GM18951 (cell line): ENCODE measurements at regions not wholly inside any gene's neighbourhood (a gene's known extent, or its start where the extent isn't known, plus 50 kb on each side); places are given as distances from the start of the nearest gene placed in this dataset.

ENCODE experiments used
- POLR2A ChIP-seq: IDR thresholded peaks from 4 replicates; pipeline ENCODE4 v1.6.1; 2011; ENCODE audit warnings: mild to moderate bottlenecking; ENCODE audit not compliant: insufficient read length, insufficient read depth; ENCODE audit errors: extremely low read depth
- in situ Hi-C: fragments of 300-500 bp; cut with MboI; formaldehyde crosslinking; loops from one replicate; pipeline ENCODE4 v1.12.0; 2022; ENCODE audit warnings: low sequenced_read_pairs, mixed read lengths, inconsistent platforms; ENCODE audit not compliant: unreplicated experiment

DNA sequence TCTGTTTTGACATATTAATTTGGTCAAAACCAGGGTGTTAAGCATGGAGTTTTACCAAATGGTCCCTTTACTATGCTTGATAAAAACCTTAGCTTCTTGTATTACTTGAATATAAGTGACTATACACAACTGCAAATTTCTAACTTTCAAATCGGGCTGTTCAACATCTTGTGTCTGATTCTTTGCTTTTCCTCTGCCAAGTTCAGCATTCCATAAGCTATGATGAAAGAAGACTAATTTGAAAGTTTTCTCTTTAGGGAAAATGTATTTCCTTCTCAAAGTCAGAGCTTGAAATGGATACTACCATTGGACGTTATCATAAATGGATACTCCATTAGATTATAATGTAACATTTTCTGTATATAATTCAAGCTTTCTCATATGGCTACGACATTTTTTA, 792.9 kb downstream of the EFNA5 start:
- no peak for TF ChIP-seq POLR2A
- in situ Hi-C loops, result no loop called here

DNA sequence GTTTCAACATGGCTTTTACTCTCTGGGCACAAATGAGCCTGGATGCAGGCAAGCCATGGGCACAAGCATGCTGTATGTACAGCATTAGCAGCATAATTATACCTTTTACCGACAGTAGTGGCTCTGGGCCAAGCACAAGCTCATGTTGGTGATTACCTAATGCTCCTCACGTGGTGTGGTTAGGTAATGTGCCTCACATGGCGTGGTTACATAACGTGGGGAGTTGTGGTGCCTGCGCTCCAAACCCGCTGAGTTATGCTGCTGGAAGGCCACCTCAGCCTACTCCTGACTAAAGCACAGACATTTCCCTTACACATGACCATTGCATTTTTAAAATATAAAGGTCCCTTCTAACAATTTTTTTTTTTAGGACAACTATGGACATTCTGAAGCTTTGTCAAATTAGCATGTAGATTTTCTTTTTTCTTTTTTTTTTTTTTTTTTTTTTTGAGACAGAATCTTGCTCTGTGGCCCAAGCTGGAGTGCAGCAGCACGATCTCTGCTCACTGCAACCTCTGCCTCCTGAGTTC, 794.0 kb downstream of the EFNA5 start:
- no peak for TF ChIP-seq POLR2A
- in situ Hi-C loops, result no loop called here

DNA sequence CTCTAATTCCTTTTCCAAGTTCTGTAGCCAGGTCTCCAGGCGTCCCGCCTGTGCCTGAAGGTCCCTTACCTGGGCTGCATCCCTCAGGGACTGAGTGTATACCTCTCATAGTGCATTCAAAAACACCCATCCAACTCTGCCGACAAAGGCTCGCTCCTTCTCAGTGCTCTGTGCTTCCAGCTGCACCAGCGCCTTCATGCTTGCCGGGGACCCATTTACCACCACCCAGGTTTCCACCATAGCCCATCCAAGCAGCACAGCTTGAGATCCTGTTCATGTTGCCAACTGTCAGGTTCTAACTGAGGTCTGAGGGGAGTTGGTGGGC, 794.5 kb downstream of the EFNA5 start:
- in situ Hi-C loops, result no loop called here
- no peak for TF ChIP-seq POLR2A

DNA sequence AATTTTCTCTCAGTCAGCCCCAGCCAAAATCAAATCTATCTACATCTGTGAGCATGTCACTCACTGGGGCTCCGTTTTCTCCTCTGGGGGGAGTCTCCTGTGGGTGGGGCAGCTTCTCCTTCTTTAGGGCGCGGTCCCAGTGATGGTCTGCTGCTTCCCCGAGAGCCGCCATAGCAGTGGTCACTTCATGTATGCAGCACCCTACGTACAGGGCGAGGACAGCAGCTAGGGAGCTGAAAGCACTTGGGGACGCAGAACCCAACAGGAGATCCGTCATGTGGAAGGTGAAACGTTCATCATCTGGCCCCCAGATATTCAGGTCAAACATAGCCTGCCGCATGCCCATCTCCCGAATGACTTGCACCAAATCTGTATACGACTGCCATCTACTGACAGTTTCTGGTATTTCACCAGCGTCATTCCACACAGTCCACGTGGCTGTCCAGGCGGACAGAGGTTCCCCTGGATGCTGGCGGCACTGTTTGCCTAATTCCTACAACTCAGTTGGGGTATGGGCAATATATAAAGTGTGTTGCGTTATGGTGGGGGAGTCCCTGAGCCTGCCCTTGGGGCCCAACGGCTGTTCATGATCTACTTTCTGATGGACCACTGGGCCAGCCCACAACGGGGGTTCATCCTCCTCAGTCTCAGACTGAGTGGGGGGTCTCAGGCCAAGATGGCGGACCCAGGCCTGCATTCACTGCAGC, 795.0 kb downstream of the EFNA5 start:
- in situ Hi-C loops, result no loop called here
- no peak for TF ChIP-seq POLR2A

DNA sequence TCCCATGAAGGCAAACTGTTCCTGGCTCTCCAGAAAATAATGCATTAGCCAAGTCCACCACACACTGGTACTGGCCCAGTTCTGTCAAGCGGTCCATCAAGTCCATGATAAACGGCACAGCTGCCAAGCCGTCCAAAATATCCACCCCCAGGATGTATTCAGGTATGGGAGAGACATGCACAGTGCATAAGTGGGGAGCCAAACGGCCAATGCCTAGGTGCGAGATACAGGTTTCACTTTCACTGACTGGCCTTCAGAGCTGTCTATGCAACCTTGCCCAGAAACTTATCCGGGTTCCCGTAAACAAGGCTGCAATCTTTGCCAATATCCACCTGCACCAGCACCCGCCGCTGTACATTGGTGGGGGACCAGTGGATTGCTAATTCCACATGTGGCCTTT, 795.8 kb downstream of the EFNA5 start:
- no peak for TF ChIP-seq POLR2A
- in situ Hi-C loops, result no loop called here

DNA sequence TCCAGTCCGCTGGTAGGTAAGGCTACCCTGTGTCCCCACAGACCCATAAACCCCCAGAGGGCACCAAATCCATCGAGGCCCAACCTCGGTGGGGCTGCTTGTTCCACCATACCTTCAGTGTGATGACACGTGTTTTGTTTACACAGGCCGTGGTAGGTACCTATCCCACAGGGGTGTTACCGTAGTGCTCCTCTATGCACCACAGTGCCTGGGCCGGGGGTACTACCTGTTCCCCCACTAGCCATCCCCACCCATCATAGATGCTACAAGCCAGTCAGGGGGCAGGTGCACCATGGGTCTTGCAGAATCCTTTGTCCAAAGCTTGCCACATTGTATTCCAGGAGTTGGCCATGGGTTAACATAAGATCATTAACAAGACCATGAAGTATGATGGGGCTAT, 796.2 kb downstream of the EFNA5 start:
- in situ Hi-C loops, result no loop called here
- TF ChIP-seq POLR2A, result no peak

DNA sequence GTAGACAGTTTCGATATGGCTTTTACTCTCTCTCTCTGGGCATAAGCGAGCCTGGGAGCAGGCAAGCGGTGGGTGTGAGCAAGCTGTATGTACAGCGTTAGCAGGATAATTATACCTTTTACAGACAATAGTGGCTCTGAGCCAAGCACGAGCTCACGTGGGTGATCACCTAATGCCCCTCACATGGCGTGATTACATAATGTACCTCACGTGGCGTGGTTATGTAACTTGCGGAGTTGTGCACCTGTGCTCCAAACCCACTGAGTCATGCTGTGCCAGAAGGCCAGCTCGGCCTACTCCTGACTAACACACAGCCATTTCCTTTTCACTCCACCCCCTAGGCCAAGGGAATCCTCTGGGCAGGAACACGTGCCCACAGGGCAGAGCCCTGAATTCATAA, 797.2 kb downstream of the EFNA5 start:
- no peak for TF ChIP-seq POLR2A
- in situ Hi-C loops, result no loop called here

DNA sequence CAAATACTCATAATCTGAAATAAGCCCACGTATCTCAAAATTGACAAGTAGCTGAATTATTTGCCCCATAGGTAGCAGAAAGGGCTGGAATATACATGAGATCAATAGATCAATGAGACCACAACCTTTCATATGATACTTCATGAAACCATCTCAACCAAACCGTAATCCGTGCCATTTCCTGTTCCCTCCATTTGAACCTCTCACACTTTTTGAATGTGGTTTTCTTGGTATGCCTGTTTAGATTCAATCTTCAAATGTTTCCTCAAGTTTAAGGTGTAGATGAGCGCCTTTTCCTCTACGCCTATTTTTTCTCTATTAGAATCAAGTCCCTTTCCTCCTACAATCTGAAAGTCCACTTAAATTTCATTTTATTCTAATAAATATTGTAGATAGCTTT, 805.5 kb downstream of the EFNA5 start:
- in situ Hi-C loops, result no loop called here
- TF ChIP-seq POLR2A, result no peak

DNA sequence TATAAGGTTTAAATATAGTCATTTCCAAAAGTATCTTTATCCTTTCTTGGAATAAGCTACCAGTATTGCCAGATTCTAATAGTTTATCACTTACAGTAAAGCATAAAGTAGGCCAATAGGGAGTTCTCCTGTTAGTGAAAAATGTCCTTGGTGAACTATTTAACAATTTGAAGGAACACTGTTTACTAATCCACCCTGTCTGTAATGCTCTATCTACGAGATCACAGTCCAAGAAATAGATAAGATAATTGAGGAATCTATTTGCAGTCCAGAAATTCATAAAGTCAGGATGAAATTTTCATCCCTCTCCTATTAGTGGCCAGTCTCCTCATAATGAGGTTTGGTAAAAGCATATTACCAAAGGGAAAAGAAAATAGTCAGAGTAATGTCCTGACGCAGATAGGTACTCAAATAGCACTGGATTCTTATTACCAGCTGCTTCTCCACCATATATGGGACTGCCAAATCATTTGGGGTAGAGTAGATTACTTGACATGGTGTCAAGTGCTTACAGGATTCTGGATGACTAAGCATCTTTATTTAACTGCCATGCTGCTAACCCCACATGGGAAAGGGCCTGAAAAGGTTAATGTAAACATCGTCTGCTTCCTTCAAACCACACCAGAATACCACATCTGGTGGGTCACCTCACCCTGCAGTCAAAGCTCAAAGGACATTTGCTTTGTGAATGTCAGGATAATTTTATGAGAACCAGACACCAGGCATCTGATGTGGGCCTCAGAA, 808.1 kb downstream of the EFNA5 start:
- in situ Hi-C loops, result no loop called here
- TF ChIP-seq POLR2A, result no peak

DNA sequence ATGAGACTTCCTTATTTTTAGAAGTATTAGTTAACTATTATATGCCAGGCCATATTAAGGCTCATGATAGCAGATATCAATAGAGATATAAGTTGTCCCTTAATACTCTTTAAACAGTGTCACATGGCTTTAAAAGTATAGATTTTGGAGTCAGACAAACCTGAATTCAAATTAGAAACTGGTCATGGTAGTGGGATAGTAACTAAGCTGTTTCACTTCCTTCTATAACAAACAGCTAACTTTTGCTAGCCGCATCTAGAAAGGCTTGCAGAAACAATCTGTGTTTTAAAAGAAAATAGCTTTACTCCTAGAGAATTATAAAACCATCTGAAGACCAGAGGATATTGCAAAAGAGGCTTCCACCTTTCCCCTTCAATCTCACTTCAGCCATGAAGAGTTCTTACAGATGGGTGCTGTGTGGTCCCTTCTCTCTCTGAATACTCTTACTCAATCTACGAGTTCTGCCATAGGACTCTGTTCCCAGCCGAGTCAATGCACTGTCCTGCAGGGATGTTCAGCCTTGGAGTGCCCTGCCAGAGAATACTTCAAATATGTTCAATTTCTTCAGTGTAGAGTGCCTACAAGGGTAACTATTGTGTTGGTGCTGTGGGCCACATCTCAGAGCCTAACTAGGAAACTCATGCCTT, 810.2 kb downstream of the EFNA5 start:
- TF ChIP-seq POLR2A, result no peak
- in situ Hi-C loops, result no loop called here

DNA sequence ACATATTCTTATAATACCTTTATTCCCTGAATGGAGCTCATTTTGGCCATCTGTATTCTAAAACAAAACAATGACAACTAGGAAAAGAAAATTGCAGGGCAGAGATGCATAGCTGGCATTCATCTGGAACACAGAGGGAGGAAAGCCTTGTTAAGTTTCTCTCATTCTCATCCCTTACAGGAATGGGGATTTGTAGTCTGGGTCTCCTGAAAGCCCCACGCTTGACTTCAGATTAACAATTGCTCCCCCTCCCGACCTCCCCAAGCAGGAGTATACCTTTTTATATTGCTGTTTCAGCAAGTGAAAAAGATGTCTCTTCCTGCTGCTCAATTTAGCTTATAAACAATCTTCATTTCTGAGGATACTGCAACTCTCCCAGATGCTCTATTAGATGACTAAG, 812.1 kb downstream of the EFNA5 start:
- TF ChIP-seq POLR2A, result no peak
- in situ Hi-C loops, result no loop called here

DNA sequence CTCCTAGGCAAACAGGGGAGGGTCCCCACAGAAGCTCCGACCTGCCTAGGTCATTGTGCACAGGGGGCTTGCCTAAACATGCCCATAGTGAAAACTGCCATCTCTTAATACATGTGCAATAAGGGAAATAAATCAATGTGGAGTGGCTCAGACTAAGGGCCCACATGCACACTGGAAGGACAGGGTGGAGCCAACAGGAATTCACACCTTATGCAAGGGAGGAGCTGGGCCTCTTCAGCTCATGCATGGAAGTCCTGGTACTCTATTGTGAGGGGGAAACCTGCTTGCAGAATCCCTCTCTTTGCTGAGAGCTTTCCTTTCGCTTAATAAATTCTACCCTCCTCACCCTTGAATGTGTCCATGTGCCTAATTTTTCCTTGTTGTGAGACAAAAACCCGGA, 815.8 kb downstream of the EFNA5 start:
- TF ChIP-seq POLR2A, result no peak
- in situ Hi-C loops, result no loop called here

DNA sequence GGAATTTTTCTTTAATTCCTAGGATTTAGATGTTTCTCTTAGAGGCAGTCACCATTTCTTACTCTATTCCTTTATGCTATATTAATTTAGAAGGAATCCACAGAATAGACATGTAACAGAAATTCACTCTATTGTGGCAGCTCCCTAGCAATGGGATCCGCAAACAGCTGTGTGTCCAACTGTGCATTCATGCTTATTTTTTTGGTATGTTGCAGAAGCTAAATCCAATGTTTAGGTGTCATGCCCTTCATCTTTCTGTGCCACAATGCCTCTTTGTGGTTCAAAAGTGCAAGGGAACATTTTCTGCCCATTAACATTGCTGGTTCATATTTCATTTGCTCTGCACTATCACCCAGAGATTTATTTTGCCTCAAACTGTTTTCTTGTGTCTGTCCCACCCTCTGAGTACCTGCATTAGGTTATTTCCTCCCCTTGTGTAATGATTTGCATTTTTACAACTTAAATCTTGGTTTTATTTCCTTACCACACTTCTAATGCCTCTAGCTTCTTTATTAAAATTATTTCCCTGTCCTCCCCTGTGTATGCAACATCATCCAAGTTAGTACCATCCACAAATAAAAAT, 816.5 kb downstream of the EFNA5 start:
- in situ Hi-C loops, result no loop called here
- TF ChIP-seq POLR2A, result no peak

DNA sequence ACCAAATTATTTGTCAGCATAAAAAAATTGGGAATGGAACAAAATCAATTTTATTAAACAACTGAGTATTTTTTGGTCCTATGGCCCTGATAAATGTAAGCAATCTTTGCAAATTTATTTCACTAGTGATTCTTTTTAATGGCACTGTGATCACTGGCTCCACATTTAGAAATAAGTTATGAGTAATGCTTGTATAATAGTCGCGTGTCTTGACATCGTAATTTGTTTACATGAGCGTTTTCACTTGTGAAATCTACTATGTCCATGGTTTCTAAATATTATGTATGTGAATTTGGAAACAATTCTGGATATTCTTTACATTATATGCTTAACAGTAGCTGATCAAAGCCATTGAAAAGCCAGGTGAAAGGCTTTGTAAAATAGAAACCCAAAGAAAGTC, 817.5 kb downstream of the EFNA5 start:
- TF ChIP-seq POLR2A, result no peak
- in situ Hi-C loops, result no loop called here

DNA sequence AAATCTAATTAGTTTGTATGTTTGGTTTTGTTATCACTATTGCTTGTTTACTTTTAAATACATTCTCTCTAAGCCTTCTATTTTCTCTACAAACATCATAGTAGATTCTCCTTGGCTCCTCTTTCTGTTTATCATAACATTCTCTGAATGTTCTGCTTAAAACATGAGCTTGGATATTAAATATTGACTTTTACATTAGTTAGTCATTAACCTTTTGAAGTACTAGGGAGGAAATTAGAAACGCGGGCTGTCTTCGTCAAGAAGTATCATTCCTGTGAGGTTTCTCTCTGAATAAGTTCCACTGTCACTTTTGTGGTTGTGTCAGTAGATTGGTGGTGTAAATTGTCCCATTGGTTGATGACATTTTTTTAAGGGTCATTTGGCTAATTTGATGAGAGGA, 821.5 kb downstream of the EFNA5 start:
- in situ Hi-C loops, result no loop called here
- TF ChIP-seq POLR2A, result no peak
